ENCODE measurements at regions not wholly inside any gene's neighbourhood (a gene's known extent, or its start where the extent isn't known, plus 50 kb on each side); places are given as distances from the start of the nearest gene placed in this dataset.

- TF ChIP-seq, protein P1, sequence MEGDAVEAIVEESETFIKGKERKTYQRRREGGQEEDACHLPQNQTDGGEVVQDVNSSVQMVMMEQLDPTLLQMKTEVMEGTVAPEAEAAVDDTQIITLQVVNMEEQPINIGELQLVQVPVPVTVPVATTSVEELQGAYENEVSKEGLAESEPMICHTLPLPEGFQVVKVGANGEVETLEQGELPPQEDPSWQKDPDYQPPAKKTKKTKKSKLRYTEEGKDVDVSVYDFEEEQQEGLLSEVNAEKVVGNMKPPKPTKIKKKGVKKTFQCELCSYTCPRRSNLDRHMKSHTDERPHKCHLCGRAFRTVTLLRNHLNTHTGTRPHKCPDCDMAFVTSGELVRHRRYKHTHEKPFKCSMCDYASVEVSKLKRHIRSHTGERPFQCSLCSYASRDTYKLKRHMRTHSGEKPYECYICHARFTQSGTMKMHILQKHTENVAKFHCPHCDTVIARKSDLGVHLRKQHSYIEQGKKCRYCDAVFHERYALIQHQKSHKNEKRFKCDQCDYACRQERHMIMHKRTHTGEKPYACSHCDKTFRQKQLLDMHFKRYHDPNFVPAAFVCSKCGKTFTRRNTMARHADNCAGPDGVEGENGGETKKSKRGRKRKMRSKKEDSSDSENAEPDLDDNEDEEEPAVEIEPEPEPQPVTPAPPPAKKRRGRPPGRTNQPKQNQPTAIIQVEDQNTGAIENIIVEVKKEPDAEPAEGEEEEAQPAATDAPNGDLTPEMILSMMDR (IDR thresholded peaks at IDR 0.05), result no peak
- no peak for TF ChIP-seq POLR2A (IDR thresholded peaks at IDR 0.05)
Observed at GRCh38 chr12:76236640-76237039, 111.6 kb downstream of the BBS10 start.
